Transverse colon (tissue), 3 donors: ENCODE measurements at regions not wholly inside any gene's neighbourhood (a gene's known extent, or its start where the extent isn't known, plus 50 kb on each side); places are given as distances from the start of the nearest gene placed in this dataset.

Experiments used
- POLR2A ChIP-seq: fragments of 450-650 bp; IDR thresholded peaks from one replicate; pipeline ENCODE4 v1.6.1; 2016; ENCODE audit warnings: antibody characterized with exemption, mild to moderate bottlenecking, moderate library complexity
- TF ChIP-seq, protein P1 (sequence below), 5 experiments: fragments of 200-600 bp in 3 of 5; fragments of 450-650 bp in 2 of 5; sonication (generic) in 3 of 5; IDR thresholded peaks; 1 replicate in 2 of 5; 2 replicates in 3 of 5; pipeline ENCODE4 v1.5.1; 2016 to 2017; ENCODE audit warnings: antibody characterized with exemption in 5 of 5, inconsistent platforms in 3 of 5, mild to moderate bottlenecking in 2 of 5, moderate library complexity in 1 of 5

GRCh38 chr10:53091574-53091973, 319.0 kb upstream of the MBL2 start:
- TF ChIP-seq, protein P1, sequence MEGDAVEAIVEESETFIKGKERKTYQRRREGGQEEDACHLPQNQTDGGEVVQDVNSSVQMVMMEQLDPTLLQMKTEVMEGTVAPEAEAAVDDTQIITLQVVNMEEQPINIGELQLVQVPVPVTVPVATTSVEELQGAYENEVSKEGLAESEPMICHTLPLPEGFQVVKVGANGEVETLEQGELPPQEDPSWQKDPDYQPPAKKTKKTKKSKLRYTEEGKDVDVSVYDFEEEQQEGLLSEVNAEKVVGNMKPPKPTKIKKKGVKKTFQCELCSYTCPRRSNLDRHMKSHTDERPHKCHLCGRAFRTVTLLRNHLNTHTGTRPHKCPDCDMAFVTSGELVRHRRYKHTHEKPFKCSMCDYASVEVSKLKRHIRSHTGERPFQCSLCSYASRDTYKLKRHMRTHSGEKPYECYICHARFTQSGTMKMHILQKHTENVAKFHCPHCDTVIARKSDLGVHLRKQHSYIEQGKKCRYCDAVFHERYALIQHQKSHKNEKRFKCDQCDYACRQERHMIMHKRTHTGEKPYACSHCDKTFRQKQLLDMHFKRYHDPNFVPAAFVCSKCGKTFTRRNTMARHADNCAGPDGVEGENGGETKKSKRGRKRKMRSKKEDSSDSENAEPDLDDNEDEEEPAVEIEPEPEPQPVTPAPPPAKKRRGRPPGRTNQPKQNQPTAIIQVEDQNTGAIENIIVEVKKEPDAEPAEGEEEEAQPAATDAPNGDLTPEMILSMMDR (IDR thresholded peaks at IDR 0.05): no peak
- no peak for TF ChIP-seq POLR2A
